Ascending aorta (tissue), 2 donors: ENCODE measurements at regions not wholly inside any gene's neighbourhood (a gene's known extent, or its start where the extent isn't known, plus 50 kb on each side); places are given as distances from the start of the nearest gene placed in this dataset.

Experiments used
- DNase-seq, 2 donors: peaks; one replicate each; pipeline ENCODE4 v3.0.0-alpha.2; 2019; ENCODE audit warnings: low spot score in 2 of 2
- H3K27ac ChIP-seq, 2 donors: fragments of 200-600 bp; sonication (generic); one replicate each; pipeline ENCODE4 v1.5.1; 2016 to 2017; ENCODE audit warnings: mild to moderate bottlenecking in 1 of 2
- H3K27me3 ChIP-seq: fragments of 200-600 bp; sonication (generic); one replicate; pipeline ENCODE4 v1.5.1; 2017
- H3K36me3 ChIP-seq, 2 donors: fragments of 200-600 bp; sonication (generic); one replicate each; pipeline ENCODE4 v1.5.1; 2016
- H3K4me1 ChIP-seq, 2 donors: fragments of 200-600 bp; sonication (generic); one replicate each; pipeline ENCODE4 v1.5.1; 2016 to 2017; ENCODE audit warnings: mild to moderate bottlenecking in 1 of 2
- H3K4me3 ChIP-seq, 2 donors: fragments of 200-600 bp; sonication (generic); one replicate each; pipeline ENCODE4 v1.5.1; 2016 to 2017; ENCODE audit warnings: mild to moderate bottlenecking in 1 of 2
- H3K9me3 ChIP-seq, 2 donors: fragments of 200-600 bp; sonication (generic); one replicate each; pipeline ENCODE4 v1.5.1; 2016
- CTCF ChIP-seq, 3 experiments: fragments of 200-600 bp in 2 of 3; fragments of 450-650 bp in 1 of 3; sonication (generic) in 2 of 3; IDR thresholded peaks; one replicate each; pipeline ENCODE4 v1.5.1; 2016 to 2019; ENCODE audit warnings: antibody characterized with exemption in 3 of 3, mild to moderate bottlenecking in 1 of 3, moderate library complexity in 1 of 3
- intact Hi-C: fragments of 100-400 bp; cut with DNase I; formaldehyde crosslinking; loops from one replicate; pipeline ENCODE4 v1.15.1; 2023

DNA sequence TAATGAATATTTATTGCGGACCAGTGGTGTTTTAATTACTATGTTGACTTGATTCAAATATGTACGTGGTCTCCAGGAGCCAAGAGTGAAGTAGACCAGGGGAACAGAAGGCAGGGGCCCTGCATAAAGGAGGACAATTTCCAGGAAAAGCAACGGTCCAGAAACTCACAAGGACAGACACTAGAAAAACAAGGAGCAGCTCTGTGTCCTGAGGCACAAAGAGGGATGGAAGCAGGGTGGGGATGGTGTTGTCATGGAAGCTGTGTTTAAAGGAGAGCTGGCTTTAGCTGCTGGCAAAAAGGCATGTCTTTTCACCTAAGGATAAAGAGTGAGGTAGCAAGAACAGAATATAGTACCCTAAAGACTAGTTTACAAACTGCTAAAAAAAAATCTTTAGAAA is 254.1 kb upstream of the TENM3 start:
- H3K27ac ChIP-seq, result no peak overlapping the region
- H3K27me3 ChIP-seq, result no peaks in the 10 kb centered on the region
- intact Hi-C loops, result no loop called here
- H3K4me3 ChIP-seq, result no peak overlapping the region
- no peaks in the 10 kb centered on the region for H3K36me3 ChIP-seq
- H3K9me3 ChIP-seq, result no peaks in the 10 kb centered on the region
- no peak for TF ChIP-seq CTCF (IDR thresholded peaks at IDR 0.05)
- H3K4me1 ChIP-seq, result no peaks in the 10 kb centered on the region
- DNase-seq, result no peak

- H3K27ac ChIP-seq, result no peak overlapping the region
- DNase-seq, result no peak
- H3K27me3 ChIP-seq, result no peaks in the 10 kb centered on the region
- no peaks in the 10 kb centered on the region for H3K9me3 ChIP-seq
- no peaks in the 10 kb centered on the region for H3K36me3 ChIP-seq
- intact Hi-C loops, result no loop called here
- no peaks in the 10 kb centered on the region for H3K4me1 ChIP-seq
- no peak for TF ChIP-seq CTCF (IDR thresholded peaks at IDR 0.05)
- H3K4me3 ChIP-seq, result no peak overlapping the region
Observed at GRCh38 chr4:181991369-181992108, 251.7 kb upstream of the TENM3 start.

GRCh38 chr4:181998398-181999295 is 244.6 kb upstream of the TENM3 start:
- no peak for DNase-seq
- Histone ChIP-seq H3K27ac (no peak overlapping the region), H3K9me3 (no peaks in the 10 kb centered on the region), H3K27me3 (no peaks in the 10 kb centered on the region), H3K4me1 (no peaks in the 10 kb centered on the region), H3K4me3 (no peak overlapping the region), H3K36me3 (no peaks in the 10 kb centered on the region)
- TF ChIP-seq CTCF (IDR thresholded peaks at IDR 0.05), result no peak
- intact Hi-C loops, result no loop called here

DNA sequence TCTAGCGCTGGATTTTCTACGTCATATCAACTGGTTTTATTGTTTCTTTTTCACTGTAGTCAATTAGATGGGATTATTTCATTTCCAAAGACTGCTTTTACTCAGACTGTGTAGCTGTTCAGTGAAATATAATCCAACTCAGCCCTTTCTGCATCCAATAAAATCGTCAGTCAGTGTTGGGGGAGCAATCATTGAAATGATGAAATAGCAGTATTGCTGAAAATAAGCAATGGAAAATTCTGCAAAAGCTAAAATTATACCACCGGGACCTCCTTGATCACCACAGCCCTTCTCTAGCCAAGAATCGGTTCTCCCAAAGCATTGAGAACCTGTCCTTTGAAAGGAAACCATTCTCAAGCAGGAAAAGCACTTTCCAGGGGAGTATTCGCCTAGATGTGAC is 243.1 kb upstream of the TENM3 start:
- TF ChIP-seq CTCF (IDR thresholded peaks at IDR 0.05), result no peak
- Histone ChIP-seq H3K4me1 (no peaks in the 10 kb centered on the region), H3K36me3 (no peaks in the 10 kb centered on the region), H3K4me3 (no peak overlapping the region), H3K9me3 (no peaks in the 10 kb centered on the region), H3K27ac (no peak overlapping the region), H3K27me3 (no peaks in the 10 kb centered on the region)
- no peak for DNase-seq
- intact Hi-C loops, result no loop called here

- no peak for DNase-seq
- Histone ChIP-seq H3K9me3 (no peaks in the 10 kb centered on the region), H3K27me3 (no peaks in the 10 kb centered on the region), H3K36me3 (no peaks in the 10 kb centered on the region), H3K4me1 (no peaks in the 10 kb centered on the region), H3K4me3 (no peak overlapping the region), H3K27ac (no peak overlapping the region)
- intact Hi-C loops, result no loop called here
- no peak for TF ChIP-seq CTCF (IDR thresholded peaks at IDR 0.05)
Observed at GRCh38 chr4:182010876-182011275, 232.3 kb upstream of the TENM3 start.
